ENCODE measurements at regions not wholly inside any gene's neighbourhood (a gene's known extent, or its start where the extent isn't known, plus 50 kb on each side); places are given as distances from the start of the nearest gene placed in this dataset.

DNA sequence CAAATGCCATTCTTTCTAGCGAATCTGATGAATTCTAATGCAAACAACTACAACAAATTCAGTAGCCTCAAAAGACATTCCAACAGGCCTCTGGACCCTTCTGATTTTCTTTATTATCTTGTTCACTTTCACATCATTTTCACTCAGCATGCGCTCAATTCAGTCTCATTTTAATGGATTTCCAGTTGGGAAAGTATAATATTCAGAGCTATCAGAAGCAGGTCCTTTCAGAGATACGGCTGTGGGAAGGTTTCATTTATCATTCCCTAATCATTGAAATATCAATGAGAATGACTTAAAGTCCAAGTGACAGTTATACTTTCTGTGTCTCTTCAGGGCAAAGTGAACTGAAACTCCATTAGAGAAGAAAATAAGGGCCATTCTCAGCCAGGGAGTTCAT is 1083.7 kb upstream of the FLRT2 start:
- WGBS, 2 experiments (ENCODE audit: low coverage in 1 of 2, low lambda C conversion rate in 2 of 2, missing lambda C conversion rate in 2 of 2) = 52 to 59% methylated on average over 3 of the region's 3 CpGs
- Histone ChIP-seq H3K4me3 (no peak overlapping the region), H4K20me1 (ENCODE audit: insufficient read depth) (no peaks in the 10 kb centered on the region), H3K9ac (no peak overlapping the region), H3K4me1 (ENCODE audit: insufficient read depth) (no peaks in the 10 kb centered on the region), H3K27me3 (replicated peaks; ENCODE audit: insufficient read depth) (no peaks in the 10 kb centered on the region), H3K27ac (no peak overlapping the region), H3K79me2 (ENCODE audit: insufficient read depth) (no peaks in the 10 kb centered on the region), H3K9me2 (ENCODE audit: insufficient read depth) (no peaks in the 10 kb centered on the region), H2AFZ (no peak overlapping the region), H3K36me3 (ENCODE audit: low read depth) (no peaks in the 10 kb centered on the region), H3F3A (ENCODE audit: insufficient read depth) (no peaks in the 10 kb centered on the region), H3K9me3 (ENCODE audit: low read depth) (no peaks in the 10 kb centered on the region), H3K4me2 (ENCODE audit: unreplicated experiment) (no peak overlapping the region)
- TF ChIP-seq EZH2 (IDR thresholded peaks at IDR 0.05; ENCODE audit: insufficient read depth, poor library complexity, severe bottlenecking) (no peak), EZH2phosphoT487 (IDR thresholded peaks at IDR 0.05; ENCODE audit: insufficient read depth, low read depth) (no peak)
- DNase-seq = no peak
- in situ Hi-C loops (cut with MboI) = no loop called here

GRCh38 chr14:84453307-84453950 is 1076.5 kb upstream of the FLRT2 start:
- DNase-seq = peak; percentile 11
- Histone ChIP-seq H2AFZ (no peak overlapping the region), H3K79me2 (ENCODE audit: insufficient read depth) (no peaks in the 10 kb centered on the region), H3K9ac (no peak overlapping the region), H4K20me1 (ENCODE audit: insufficient read depth) (no peaks in the 10 kb centered on the region), H3K4me1 (ENCODE audit: insufficient read depth) (no peaks in the 10 kb centered on the region), H3K27me3 (replicated peaks; ENCODE audit: insufficient read depth) (no peaks in the 10 kb centered on the region), H3K9me3 (ENCODE audit: low read depth) (no peaks in the 10 kb centered on the region), H3K4me3 (no peak overlapping the region), H3K27ac (no peak overlapping the region), H3K4me2 (ENCODE audit: unreplicated experiment) (no peak overlapping the region), H3F3A (ENCODE audit: insufficient read depth) (no peaks in the 10 kb centered on the region), H3K36me3 (ENCODE audit: low read depth) (no peaks in the 10 kb centered on the region), H3K9me2 (ENCODE audit: insufficient read depth) (no peaks in the 10 kb centered on the region)
- 2 to 3% methylated on average over 5 of the region's 5 CpGs for WGBS, 2 experiments (ENCODE audit: low coverage in 1 of 2, low lambda C conversion rate in 2 of 2, missing lambda C conversion rate in 2 of 2)
- in situ Hi-C loops (cut with MboI) = no loop called here
- TF ChIP-seq EZH2 (IDR thresholded peaks at IDR 0.05; ENCODE audit: insufficient read depth, poor library complexity, severe bottlenecking) (no peak), EZH2phosphoT487 (IDR thresholded peaks at IDR 0.05; ENCODE audit: insufficient read depth, low read depth) (no peak)

GRCh38 chr14:84454114-84454513 is 1075.8 kb upstream of the FLRT2 start:
- Histone ChIP-seq H2AFZ (no peak overlapping the region), H3K9ac (no peak overlapping the region), H3K27ac (no peak overlapping the region), H3K9me3 (ENCODE audit: low read depth) (no peaks in the 10 kb centered on the region), H3K27me3 (replicated peaks; ENCODE audit: insufficient read depth) (no peaks in the 10 kb centered on the region), H3K4me1 (ENCODE audit: insufficient read depth) (no peaks in the 10 kb centered on the region), H3F3A (ENCODE audit: insufficient read depth) (no peaks in the 10 kb centered on the region), H4K20me1 (ENCODE audit: insufficient read depth) (no peaks in the 10 kb centered on the region), H3K36me3 (ENCODE audit: low read depth) (no peaks in the 10 kb centered on the region), H3K4me3 (no peak overlapping the region), H3K79me2 (ENCODE audit: insufficient read depth) (no peaks in the 10 kb centered on the region), H3K9me2 (ENCODE audit: insufficient read depth) (no peaks in the 10 kb centered on the region), H3K4me2 (ENCODE audit: unreplicated experiment) (no peak overlapping the region)
- no peak for TF ChIP-seq EZH2 (IDR thresholded peaks at IDR 0.05; ENCODE audit: insufficient read depth, poor library complexity, severe bottlenecking)
- no peak for TF ChIP-seq EZH2phosphoT487 (IDR thresholded peaks at IDR 0.05; ENCODE audit: insufficient read depth, low read depth)
- DNase-seq = no peak
- 44 to 50% methylated on average over 4 of the region's 4 CpGs for WGBS, 2 experiments (ENCODE audit: low coverage in 1 of 2, low lambda C conversion rate in 2 of 2, missing lambda C conversion rate in 2 of 2)
- in situ Hi-C loops (cut with MboI) = no loop called here

DNA sequence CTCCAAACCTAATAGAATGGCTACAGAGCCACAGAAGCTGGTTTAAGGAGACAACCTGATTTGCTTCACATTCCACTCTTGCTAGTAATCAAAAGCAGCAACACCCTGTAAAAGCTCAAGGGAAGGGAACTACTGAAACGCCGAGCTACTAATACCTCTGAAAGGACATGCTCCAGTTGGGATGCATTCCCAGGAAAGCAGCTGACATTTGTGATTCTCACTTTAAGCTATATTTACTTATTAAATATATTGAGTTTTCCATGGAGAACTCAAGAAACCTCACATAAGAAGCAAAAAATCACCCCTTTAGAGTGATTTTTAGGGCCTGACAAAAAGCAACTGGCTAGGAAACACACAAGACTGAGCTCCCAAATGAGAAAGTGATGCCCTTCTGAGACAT is 1073.0 kb upstream of the FLRT2 start:
- in situ Hi-C loops (cut with MboI) = no loop called here
- H3K9ac ChIP-seq = no peak overlapping the region
- no peak overlapping the region for H3K27ac ChIP-seq
- no peaks in the 10 kb centered on the region for H3K9me3 ChIP-seq (ENCODE audit: low read depth)
- H3K9me2 ChIP-seq (ENCODE audit: insufficient read depth) = no peaks in the 10 kb centered on the region
- no peaks in the 10 kb centered on the region for H4K20me1 ChIP-seq (ENCODE audit: insufficient read depth)
- H3K36me3 ChIP-seq (ENCODE audit: low read depth) = no peaks in the 10 kb centered on the region
- 44 to 62% methylated on average over 2 of the region's 2 CpGs for WGBS, 2 experiments (ENCODE audit: low coverage in 1 of 2, low lambda C conversion rate in 2 of 2, missing lambda C conversion rate in 2 of 2)
- no peaks in the 10 kb centered on the region for H3K27me3 ChIP-seq (replicated peaks; ENCODE audit: insufficient read depth)
- H3F3A ChIP-seq (ENCODE audit: insufficient read depth) = no peaks in the 10 kb centered on the region
- no peak for DNase-seq
- H3K4me1 ChIP-seq (ENCODE audit: insufficient read depth) = no peaks in the 10 kb centered on the region
- H3K4me3 ChIP-seq = no peak overlapping the region
- H2AFZ ChIP-seq = no peak overlapping the region
- H3K79me2 ChIP-seq (ENCODE audit: insufficient read depth) = no peaks in the 10 kb centered on the region
- no peak overlapping the region for H3K4me2 ChIP-seq (ENCODE audit: unreplicated experiment)
- TF ChIP-seq EZH2 (IDR thresholded peaks at IDR 0.05; ENCODE audit: insufficient read depth, poor library complexity, severe bottlenecking) (no peak), EZH2phosphoT487 (IDR thresholded peaks at IDR 0.05; ENCODE audit: insufficient read depth, low read depth) (no peak)

GRCh38 chr14:84458881-84459280 is 1071.1 kb upstream of the FLRT2 start:
- no peak for TF ChIP-seq EZH2 (IDR thresholded peaks at IDR 0.05; ENCODE audit: insufficient read depth, poor library complexity, severe bottlenecking)
- no peak for TF ChIP-seq EZH2phosphoT487 (IDR thresholded peaks at IDR 0.05; ENCODE audit: insufficient read depth, low read depth)
- WGBS, 2 experiments (ENCODE audit: low coverage in 1 of 2, low lambda C conversion rate in 2 of 2, missing lambda C conversion rate in 2 of 2) = 2 to 4% methylated on average over 1 of the region's 1 CpG
- Histone ChIP-seq H3K79me2 (ENCODE audit: insufficient read depth) (no peaks in the 10 kb centered on the region), H3K4me2 (ENCODE audit: unreplicated experiment) (no peak overlapping the region), H3K4me3 (no peak overlapping the region), H3K36me3 (ENCODE audit: low read depth) (no peaks in the 10 kb centered on the region), H3K27me3 (replicated peaks; ENCODE audit: insufficient read depth) (no peaks in the 10 kb centered on the region), H3K9me3 (ENCODE audit: low read depth) (no peaks in the 10 kb centered on the region), H4K20me1 (ENCODE audit: insufficient read depth) (no peaks in the 10 kb centered on the region), H2AFZ (no peak overlapping the region), H3K4me1 (ENCODE audit: insufficient read depth) (no peaks in the 10 kb centered on the region), H3K27ac (no peak overlapping the region), H3K9me2 (ENCODE audit: insufficient read depth) (no peaks in the 10 kb centered on the region), H3K9ac (no peak overlapping the region), H3F3A (ENCODE audit: insufficient read depth) (no peaks in the 10 kb centered on the region)
- no peak for DNase-seq
- in situ Hi-C loops (cut with MboI) = no loop called here
